ENCODE measurements at regions not wholly inside any gene's neighbourhood (a gene's known extent, or its start where the extent isn't known, plus 50 kb on each side); places are given as distances from the start of the nearest gene placed in this dataset.
A peak's percentile ranks its signal among the peaks of the same experiment; 100 is the strongest.

DNA sequence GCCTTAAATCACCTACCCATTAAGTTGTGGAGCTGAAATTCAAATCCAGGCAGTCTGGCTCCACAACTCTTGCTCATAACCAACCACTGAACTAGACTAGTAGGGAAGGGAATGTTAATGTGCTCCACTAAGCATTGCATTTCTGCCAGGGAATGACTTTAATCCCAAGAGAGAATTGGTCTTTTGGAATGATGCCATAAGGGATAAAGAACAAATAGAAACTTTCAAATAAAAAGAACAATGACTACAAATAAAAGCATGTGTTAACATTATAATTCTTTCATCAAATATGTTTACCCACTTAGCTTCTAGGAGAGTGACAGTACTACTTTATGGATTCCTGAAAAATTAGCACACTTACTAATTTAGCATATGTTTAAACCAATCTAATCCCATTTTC lies 905.9 kb downstream of the CENPC start:
- DNase-seq (ENCODE audit: low read depth) = peak; percentile 78
- TF ChIP-seq, protein P1, sequence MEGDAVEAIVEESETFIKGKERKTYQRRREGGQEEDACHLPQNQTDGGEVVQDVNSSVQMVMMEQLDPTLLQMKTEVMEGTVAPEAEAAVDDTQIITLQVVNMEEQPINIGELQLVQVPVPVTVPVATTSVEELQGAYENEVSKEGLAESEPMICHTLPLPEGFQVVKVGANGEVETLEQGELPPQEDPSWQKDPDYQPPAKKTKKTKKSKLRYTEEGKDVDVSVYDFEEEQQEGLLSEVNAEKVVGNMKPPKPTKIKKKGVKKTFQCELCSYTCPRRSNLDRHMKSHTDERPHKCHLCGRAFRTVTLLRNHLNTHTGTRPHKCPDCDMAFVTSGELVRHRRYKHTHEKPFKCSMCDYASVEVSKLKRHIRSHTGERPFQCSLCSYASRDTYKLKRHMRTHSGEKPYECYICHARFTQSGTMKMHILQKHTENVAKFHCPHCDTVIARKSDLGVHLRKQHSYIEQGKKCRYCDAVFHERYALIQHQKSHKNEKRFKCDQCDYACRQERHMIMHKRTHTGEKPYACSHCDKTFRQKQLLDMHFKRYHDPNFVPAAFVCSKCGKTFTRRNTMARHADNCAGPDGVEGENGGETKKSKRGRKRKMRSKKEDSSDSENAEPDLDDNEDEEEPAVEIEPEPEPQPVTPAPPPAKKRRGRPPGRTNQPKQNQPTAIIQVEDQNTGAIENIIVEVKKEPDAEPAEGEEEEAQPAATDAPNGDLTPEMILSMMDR (IDR thresholded peaks at IDR 0.05; ENCODE audit: insufficient read depth, low read length) = no peak

DNA sequence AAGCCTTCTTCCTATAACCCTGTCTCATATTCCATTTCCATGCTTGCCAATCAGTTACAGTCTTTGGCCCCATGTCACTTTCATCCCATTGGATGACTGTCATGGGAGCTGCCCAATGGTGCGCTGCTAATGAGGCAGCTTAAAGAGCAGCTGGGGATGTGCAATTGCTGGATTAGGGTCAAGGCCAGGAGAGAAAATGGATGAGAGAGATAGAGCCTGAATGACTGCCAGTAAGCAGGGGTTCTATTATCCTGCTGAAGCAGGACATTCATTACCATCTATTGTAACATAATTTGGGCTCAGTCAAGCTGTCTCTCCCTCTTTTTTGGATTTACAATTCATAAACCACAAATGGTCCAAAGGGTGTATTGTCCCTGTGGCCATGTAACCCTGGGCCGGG lies 909.0 kb downstream of the CENPC start:
- TF ChIP-seq, protein P1 (IDR thresholded peaks at IDR 0.05; ENCODE audit: insufficient read depth, low read length) = no peak
- no peak overlapping the region for H3K4me3 ChIP-seq (ENCODE audit: low read depth, low read length)
- DNase-seq (ENCODE audit: low read depth) = no peak

More for the DNA sequence above, 905.9 kb downstream of the CENPC start:
- no peak overlapping the region for H3K4me3 ChIP-seq (ENCODE audit: low read depth, low read length)

DNA sequence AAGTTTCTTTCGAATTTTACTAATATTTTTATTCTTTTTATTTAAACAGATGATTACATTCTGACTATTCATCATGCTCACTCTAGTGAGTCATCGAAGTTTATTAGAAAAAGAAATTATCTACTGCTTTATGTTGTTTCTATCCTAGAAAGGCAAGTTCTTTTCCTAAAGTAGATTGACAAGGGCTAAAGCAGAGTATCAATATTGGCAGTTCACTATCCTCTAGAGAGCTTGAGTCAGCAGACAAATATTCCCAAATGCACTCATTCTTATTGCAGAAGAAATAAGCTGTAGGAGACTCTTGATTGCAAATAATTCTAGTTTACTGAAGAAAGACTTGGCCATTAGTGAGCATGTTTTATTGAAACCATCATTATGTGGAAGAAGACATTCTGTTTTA lies 911.8 kb downstream of the CENPC start:
- DNase-seq (ENCODE audit: low read depth) = peak; percentile 44
- TF ChIP-seq, protein P1 (IDR thresholded peaks at IDR 0.05; ENCODE audit: insufficient read depth, low read length) = no peak
- H3K4me3 ChIP-seq (ENCODE audit: low read depth, low read length) = no peak overlapping the region

DNA sequence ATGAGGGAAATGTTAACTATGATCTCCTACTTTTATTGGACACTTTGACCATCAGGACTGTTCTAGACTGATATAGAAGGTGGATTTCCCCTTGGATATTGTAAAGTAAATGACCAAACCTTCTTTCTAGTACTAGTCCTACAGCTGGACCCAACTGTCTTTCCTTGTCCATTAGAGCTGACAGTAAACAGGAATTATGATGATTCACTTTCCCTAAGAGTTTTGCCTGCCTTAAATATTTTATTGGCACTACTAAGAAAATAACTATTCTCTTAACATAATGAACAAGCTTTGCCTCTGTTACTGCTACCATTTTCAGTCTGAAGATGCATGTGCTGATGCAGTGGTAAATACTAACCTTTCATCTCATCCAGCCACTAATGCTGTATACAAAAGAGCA lies 915.4 kb downstream of the CENPC start:
- no peak for DNase-seq (ENCODE audit: low read depth)
- H3K4me3 ChIP-seq (ENCODE audit: low read depth, low read length) = no peak overlapping the region
- TF ChIP-seq, protein P1 (IDR thresholded peaks at IDR 0.05; ENCODE audit: insufficient read depth, low read length) = no peak

DNA sequence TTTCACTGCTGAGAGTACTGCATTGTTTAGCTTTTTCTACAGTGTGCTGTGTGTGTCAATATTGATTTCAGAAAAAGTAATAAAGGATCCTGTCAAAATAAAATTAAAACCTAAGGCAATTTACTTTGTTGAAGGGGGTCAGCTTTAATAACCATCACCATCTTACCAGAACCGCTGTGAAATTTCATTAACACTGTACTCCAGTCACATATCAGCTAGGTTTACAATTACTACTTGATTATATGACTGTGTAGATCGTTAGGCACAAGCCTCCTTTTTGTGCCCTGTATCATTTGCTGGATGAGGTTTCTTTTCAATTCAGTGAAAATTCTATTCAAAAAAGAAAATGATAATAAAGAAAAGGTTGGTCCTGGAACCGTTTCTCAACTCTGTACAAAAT lies 917.2 kb downstream of the CENPC start:
- DNase-seq (ENCODE audit: low read depth) = no peak
- H3K4me3 ChIP-seq (ENCODE audit: low read depth, low read length) = no peak overlapping the region
- TF ChIP-seq, protein P1 (IDR thresholded peaks at IDR 0.05; ENCODE audit: insufficient read depth, low read length) = no peak

DNA sequence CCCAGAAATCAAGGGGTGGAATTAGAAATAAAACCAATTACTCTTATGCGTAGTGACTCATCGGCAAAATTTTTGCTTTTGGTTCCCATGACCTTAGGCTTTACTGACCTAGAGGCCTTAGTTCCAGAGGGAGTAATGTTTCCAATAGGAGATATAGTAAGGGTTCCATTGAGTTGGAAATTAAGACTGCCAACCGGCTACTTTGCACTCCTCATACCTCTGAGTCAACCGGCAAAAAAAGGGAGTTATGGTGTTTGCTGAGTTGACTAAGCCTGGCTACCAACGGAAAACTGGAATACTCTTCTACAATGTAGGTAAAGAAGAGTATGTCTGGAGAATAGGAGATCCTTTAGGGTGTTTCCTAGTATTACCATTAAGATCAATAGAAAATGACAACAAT lies 919.8 kb downstream of the CENPC start:
- no peak overlapping the region for H3K4me3 ChIP-seq (ENCODE audit: low read depth, low read length)
- no peak for DNase-seq (ENCODE audit: low read depth)
- TF ChIP-seq, protein P1 (IDR thresholded peaks at IDR 0.05; ENCODE audit: insufficient read depth, low read length) = no peak

DNA sequence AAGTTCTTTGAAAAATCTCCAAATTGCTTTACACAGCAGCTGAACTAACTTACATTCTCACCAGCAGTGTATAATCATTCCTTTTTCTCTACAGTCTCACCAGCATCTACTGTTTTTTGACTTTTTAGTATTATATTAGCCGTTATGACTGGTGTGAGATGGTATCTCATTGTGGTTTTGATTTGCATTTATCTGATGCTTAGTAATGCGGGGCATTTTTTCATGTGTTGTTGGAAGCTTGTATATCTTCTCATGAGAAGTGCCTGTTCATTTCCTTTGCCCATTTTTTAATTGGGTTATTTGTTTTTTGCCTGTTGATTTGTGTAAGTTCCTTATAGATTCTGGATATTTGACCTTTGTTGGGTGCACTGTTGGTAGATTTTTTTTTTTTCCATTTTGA lies 931.7 kb downstream of the CENPC start:
- TF ChIP-seq, protein P1 (IDR thresholded peaks at IDR 0.05; ENCODE audit: insufficient read depth, low read length) = no peak
- H3K4me3 ChIP-seq (ENCODE audit: low read depth, low read length) = no peak overlapping the region
- no peak for DNase-seq (ENCODE audit: low read depth)

All from fibroblast of the aortic adventitia (primary cell).